Amniotic epithelial cell (primary cell): ENCODE measurements at regions not wholly inside any gene's neighbourhood (a gene's known extent, or its start where the extent isn't known, plus 50 kb on each side); places are given as distances from the start of the nearest gene placed in this dataset.

ENCODE experiments used
- DNase-seq: peaks from one replicate; pipeline ENCODE4 v3.0.0-alpha.2; 2010; ENCODE audit warnings: low read depth

DNA sequence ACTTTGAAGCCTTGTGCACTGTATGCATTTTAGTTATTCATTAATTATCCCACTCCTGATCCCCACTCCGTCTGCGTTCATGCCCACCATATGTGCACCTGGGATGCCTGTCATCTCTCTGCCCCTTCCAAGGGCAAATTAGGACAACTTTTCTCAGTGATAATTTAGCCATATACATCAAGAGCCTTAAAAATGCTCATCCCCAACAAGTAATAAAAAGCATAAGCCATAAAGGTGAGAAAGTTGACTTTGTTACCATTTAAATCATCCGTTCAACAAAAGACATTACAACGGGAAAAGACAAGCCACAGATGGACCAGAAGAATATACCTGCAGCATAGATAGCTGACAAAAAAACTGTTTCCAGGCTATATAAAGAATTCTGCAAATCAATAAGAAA is 131.4 kb upstream of the LINGO1 start:
- no peak for DNase-seq

DNA sequence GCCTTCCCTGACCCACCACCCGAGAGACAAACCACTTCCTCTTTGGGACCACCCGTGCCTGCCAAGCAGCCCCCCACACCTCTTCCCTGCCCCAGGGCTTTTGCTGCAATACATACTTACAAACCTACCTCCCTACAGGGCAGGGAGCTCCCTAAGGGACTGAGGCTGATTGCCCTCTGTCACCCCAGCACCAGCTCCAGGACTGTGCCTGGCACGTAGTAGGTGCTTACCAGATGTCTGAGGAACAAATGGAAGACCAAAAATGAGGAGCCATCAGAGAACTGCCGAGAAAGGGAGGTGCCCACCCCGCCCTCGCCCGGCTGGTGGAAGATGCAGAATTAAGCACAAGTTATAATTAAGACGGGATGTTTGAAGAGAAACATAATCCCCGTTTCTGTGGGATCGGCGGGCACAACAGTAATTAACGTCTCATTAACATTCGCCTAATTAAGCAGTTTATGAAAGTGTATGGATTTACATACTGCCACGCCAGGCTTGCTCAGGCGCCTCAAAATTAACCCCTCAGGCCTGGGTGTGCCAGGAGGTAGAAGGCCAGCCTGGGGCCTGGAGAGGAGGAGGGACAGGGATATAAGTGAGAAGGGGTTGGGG is 130.1 kb upstream of the LINGO1 start:
- DNase-seq = no peak

DNA sequence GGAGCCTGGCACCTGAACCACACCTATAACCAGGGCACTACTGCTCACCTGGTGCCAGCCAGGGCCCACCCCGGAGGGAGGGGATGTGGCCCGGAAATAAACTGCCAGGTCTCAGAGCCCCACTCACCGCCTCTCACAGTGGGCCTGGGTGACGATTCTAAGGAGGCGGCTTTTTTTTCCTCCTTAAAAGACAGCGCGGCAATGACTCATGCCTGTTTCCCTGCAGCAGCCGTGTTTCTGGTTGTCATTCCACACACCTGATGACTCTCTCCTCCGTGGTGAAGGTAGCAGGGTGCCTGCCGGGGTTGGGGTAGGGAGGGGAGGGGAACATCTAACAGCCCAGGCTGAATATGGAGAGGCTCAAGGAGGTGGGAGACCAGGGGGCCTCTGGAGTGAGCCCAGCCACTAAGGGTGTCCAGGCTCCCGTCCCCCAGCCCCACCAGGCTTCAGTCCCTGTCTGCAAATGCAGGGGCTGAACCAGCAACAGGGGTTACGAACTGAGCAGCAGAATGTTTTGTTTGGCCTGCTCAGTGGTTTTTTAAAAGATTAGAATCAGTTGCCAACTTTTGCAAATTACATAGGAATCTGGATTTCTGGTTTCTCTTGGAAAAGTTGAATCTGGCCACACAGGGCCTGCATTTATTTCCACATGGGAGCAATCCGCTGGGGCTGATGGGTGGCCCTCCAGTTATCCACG is 127.3 kb upstream of the LINGO1 start:
- no peak for DNase-seq

DNA sequence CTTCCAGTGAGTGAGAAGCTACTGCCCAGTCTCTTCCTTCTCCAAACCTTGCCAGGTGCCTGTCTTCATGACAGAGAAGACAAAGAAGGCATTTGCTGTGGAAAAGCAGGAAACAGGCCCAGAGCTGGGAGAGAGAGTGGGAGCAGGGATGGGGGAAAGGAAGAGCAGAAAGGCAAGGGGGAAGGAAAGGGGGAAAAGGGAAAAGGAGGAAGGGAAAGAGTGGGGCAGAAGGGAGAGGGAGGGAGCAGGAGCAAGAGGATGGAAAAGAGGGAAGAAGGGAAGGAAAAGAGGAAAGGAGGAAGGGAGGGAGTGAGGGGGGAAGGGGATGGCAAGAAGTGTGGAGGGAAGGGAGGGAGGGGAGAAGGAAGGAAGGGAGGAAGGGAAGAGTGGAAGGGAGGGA is 121.2 kb upstream of the LINGO1 start:
- no peak for DNase-seq

DNA sequence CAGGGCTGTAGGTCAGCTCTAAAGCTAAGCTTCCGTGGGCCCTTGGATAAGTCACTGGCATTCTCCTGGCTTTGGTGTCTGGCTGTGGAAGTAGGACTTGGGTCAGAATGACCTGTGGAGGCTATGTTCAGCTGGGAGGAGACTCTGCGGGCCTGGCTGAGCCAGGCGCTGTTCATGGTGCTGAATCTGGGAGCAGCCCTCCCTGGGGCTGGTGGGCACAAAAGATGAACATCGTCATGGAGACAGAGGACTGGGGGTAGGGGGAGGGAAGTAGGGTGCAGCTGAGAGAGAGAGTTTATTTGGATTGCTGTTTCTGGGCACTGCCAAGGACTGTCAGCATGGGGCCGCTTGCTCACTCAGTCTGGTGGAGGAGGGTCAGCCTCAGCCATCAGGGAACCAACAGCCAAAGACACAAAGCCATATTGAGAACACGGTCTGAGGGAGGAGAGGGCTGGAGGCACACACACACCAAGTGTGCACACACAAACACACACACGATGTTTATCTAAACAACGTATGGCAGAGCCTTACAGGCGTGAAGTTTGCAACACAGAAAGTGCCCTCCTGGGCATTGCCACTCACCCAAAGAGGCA is 120.7 kb upstream of the LINGO1 start:
- peak; percentile 25 for DNase-seq

DNA sequence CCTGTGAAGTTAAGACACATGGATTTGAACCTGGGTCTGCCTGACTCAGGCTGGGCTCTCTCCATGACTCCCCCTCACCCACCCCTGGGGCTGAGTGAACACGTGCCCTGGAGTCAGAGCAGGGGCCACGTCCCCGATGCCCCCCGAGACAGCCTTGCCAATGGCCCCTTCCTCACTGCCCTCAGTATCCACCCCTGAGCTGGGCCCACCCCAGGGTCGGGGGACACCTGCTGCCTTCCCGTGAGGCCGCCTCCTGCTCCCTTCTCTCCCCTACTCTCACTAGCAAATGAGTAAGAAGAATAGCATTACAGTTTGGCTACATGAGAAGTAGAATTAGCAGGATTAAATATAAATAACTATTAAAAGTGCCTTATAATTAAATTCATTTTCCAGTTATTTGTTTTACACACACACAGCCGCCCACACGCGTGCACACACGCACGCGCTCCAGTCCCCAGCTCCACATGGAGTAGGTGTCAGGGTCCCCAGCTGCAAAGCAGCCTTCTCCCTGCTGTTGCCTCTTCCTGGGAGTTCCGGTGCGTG is 117.4 kb upstream of the LINGO1 start:
- DNase-seq = no peak

DNA sequence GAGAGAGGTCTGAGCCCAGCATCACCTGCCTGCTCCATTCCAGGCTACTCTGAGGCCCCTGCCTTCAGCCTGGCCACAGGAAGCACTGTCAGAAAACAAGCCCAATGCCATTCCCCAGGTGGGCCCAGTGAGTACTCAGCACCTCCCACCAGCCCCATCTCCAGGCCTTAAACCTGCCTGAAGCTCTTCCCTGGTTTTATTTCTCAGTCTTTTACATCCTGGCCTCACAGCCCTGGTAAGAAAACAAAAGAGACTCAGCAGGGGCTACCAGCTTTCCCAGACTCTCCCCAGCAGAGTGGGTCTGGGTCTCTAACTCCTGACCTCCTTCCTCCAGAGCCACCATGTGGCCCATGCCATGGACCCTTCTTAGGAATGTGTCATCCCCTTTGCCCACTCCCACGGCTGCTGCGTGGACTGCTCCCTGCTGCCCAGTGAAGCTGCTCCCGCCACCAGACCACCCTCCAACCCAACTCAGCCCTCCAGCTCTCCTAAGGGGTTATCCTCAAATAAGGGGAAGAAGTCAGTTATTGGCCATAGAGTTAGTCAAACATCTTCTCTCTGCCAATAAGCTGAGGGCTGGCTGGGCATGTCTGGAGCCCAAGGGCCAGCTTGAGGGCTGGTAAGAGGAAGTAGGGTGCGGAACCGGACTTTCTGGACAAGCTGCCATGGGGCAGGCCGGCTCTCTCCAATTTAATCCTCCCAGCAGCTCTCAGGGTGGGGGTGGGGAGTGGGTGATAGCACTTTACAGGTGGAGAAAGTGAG is 116.7 kb upstream of the LINGO1 start:
- no peak for DNase-seq

DNA sequence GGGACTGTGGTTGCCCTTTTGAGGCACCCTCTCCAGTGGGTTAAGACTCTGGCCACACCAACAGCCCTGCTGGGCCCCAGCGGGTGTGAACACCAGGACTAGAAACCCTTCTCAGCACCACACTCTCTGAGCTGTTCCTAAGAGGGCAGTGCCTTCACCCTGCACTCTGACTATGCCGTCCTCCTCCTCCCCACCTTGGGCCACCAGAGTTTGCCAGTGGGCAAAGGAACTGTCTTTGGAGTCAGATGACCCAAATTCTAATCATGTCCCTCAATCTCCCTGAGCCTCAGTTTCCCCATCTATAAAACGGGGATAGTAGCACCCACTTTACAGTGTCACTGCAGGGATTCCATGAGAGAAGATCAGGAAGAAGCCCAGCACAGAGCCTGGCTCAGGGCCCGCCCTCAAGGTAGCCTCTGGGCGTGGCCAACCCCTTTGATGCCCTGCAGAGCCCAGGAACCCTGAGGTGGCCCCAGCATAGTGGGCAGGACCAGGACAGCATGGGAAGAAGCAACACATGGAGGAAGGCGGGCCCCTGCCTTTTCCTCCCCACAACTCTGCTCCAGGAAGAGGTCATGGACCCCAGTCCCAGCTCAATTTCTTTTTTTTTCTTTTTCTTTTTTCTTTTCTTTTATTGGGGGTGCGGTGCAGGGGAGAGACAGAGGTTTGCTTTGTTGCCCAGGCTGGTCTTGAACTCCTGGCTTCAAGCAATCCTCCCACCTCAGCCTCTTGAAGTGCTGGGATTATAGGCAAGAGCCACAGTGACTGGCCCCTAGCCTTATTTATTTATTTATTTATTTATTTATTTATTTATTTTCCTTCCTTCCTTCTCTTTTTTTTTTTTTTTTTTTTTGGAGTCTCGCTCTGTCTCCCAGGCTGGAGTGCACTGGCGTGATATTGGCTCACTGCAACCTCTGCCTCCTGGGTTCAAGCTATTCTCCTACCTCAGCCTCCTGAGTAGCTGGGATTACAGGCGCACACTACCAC is 115.7 kb upstream of the LINGO1 start:
- no peak for DNase-seq

DNA sequence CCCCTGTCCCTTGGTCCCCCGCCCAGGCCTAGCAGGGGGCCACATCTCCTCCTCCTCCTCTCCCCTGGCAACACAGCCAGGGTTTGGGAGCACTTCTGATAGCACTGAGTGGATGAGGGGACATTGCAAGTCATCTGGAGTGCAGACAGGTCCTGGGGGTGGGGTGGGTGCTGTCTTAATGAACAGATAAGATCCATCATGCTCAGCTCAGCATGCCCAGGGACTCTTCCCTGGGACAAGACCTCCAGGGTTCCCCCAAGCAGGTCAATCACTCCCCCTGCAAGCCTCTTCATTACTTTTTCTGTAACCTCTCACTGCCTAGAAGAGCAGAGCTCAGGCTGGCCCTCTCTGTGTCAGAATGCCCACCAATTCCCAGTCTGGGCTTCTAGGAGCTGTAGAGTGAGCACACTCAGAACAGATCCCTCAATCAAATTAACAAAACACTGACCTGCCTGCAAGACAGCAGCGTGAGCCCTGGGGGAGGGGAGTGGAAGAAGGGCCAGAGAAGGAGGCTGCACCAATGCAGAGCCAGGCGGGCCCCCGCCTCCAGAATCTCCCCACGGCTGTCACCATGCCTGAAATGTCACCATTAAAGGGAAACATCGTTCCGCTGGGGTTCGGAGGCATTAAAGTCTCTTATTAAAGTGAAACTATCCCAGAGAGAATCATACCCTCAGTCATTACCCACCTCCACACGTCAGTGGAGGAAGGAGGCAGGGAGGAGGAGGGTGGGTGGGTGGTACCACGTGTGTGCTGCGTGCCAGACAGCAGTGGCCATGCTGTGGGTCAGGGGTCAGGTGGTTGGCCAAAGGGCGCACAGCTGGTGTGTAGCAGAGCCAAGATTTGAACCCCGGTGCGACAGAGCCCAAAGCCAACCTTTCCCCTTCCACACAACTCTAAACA is 114.7 kb upstream of the LINGO1 start:
- DNase-seq = no peak

DNA sequence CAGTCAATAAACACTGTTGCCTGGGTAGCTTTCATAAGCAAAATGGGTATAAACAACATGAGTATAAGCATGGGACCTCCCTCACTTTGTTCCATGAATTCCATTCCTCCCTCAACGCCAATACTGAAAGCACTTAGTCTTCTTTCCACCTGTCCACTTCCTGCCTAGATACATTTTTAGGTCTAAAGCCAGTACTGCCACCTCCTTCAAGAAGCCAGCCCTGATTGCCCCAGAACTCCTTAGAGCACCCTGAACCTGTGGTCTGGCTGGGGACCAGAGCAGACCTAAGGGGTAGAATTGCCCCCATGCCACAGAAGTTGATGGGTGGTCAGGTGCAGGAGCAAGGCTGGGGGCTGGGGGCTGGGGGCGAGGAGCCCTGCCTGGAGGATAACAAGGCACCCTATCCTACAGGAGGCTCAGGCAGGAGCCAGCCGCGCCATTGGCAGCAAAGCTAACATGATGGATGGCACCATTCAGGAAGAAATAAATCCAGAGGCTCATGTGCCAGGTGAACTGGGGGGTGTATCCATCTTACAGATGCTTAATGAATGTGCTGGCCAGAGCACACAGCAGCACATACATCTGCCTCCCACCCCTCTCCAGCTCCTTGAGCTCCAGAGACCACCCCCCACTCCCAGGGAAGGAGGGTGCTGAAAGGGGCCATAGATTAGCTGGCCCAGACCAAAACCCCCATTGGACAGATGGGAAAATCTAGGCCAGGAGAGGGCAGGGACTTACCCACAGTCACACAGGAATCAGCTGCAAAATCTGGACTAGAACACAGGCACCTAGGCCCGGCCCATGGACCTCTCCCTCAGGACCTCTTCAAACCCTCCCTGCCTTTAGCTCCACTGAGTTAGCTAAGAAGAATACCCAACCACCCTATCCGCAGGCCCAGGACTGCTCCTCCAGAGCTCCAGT is 113.8 kb upstream of the LINGO1 start:
- no peak for DNase-seq

DNA sequence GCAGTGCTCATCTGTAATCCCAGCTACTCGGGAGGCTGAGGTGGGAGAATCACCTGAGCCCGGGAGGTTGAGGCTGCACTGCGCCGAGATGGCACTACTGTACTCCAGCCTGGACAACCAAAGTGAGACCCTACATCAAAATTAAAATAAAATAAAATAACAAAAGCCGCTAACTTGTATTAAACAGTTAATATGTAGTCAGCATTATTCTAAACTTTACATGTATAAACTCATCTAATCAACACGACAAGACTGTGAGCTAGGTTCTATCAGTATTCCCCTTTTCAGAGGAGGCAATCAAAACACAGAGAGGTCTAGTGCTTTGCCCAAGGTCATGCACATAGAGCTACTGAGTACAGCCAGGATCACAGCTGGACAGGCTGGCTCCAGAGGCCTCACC is 111.7 kb upstream of the LINGO1 start:
- DNase-seq = no peak

DNA sequence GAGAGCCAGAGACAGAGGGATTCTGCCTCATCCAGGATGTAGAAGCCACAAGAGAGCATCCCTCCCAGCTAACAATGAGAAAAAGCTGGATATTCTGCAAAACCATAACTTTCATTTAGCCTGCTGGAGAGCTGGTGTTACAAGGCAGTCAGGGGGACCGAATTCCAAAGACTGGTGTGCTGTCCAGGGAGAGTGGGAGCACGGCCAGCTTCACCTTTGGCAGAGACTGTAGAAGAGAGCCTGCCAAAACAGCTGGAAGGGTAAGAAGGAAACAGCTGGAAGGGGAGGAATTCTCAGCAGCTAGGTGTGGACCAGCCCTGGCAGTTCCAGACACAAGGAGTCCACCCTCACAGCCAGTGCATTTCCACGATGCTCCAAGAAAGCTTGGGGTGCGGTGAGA is 109.9 kb upstream of the LINGO1 start:
- DNase-seq = no peak

DNA sequence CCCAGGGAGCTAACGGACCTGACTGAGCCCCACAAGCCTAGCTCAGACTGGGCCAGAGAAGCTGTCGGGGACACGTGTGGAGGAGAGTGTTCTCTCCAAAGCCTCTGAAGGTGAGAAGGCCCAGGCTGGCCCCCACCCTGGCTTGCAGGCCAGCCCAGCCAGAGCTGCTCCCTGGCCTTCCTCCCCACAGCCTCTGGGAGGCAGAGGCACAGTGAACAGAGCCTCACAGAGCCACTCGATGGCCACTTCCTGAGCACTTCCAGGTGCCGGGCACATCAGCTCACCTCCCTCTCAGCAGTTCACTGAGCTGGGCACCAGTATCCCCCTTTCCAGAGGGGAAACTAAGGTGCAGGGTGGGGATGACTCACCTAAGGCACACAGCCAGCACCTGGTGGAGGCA is 109.4 kb upstream of the LINGO1 start:
- no peak for DNase-seq

DNA sequence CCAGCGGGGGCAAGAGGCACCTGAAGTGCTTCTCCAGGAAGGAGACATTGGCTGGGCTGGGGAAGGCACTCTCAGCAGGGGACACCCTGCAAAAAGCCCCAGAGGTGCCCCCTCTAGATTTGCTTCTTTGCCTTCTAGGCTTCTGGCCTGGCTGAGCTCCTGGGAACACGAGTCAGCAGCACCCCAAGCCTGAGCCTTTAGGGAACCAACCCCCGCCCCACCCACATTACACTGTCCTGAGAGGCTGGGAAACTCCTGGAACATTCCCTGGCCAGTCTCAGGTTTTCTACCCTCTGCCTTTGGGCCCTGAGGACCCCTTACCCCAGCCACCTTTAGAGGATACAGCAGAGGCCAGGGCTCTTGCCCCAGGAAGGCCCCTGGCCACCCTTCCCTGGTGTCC is 108.4 kb upstream of the LINGO1 start:
- no peak for DNase-seq

DNA sequence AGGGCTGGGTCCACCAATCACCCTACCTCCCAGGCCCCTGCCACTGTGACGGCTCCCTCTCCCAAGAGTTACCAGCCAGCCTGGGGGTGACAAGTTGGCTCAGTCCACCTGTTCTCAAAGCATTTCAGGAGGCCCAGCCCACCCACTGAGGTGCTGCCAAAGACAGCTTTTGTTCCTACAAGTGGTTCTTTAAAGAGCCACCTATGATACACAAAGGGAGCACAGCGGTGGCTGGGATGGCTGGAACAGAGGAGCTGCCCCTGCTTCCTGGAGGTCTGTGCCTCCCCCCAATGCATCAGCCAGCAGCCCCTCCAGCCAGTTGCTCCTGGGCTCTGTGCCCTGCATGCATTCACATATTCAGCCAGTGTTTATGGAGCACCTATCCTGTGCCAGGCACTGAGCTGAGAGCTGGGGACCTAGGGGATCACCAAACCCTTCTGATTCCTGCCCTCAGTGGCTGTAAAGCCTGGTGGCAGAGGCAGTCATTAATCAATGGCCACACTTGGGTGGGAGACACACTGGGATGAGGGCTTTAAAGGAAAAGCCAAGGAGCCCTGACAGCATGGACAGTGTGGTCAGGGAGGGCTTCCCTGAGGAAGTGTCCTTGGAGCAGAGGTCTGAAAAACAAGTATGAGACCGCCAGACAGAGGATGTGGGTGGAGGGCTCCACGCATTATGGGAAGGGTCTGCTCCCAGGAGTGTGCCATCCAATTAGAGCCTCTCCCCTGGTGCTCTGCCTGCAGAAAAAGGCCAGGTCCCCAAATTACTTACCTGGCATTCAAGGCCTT is 107.1 kb upstream of the LINGO1 start:
- no peak for DNase-seq

DNA sequence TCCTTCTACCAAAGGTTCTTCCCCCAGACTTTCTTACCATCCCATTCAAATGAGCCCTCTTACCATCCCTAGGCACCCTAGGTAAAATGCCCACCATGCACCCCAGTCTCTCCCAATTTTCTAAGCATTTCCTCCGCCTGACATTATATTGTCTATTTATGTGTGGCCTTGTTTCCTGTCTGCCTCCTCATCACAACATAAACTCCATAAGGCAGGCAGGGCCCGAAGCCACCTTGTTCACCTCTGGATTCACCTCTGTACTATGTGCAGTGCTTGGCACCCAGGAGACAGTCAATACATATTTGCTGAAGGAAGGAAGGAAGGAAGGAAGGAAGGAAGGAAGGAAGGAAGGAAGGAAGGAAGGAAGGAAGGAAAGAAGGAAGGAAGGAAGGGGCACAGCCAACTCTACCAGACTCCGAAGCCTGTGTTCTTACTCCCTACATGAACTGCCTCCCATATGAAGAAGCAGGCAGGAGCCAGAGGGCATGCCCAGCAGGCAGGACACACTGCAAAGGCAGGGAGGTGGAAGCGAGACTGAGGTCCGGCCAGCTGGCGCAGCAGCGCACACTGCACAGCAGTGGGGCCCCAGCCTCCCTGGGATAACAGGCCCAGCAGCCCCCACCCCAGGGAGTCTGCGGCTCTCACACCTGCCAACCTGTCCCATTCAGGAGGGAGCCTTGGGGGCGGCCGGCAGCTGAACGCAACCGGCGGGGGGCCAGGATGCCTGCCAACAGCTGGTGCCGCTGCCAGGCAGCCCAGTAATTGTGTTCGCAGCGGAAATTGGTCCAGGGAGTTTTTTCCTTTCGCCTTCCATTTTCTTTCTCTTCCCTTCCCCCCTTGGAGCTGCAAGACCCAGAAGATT is 106.0 kb upstream of the LINGO1 start:
- DNase-seq = no peak

DNA sequence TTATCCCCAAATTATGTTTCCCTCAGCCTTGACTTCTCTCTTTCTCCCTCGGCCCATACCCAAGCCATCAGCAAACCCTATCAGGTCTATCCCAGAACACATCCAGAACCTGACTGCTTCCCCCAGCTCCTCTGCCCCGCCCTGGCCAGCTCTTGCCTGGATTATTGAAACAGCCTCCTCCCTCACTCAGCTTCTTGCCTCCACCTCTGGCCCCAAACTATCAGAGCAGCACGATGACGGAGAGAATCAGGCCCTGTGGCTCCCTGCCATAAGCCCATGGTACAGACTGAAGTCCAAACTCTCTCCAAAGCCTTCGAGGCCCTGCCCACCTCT is 105.3 kb upstream of the LINGO1 start:
- DNase-seq = no peak
